Left lobe of liver (tissue), 2 donors: ENCODE measurements at regions not wholly inside any gene's neighbourhood (a gene's known extent, or its start where the extent isn't known, plus 50 kb on each side); places are given as distances from the start of the nearest gene placed in this dataset.
A peak's percentile ranks its signal among the peaks of the same experiment; 100 is the strongest.
"Not testable (repeated sequence)": the region's sequence is repeated elsewhere in the genome, so short reads cannot be mapped to it uniquely, and the experiment has no call there.

Experiments
- ATAC-seq: fragments of 200-7000 bp; cut with Tn5 transposase; one replicate; pipeline ENCODE4 v1.9.1; 2020; ENCODE audit warnings: mild to moderate bottlenecking, moderate library complexity
- DNase-seq: peaks from one replicate; pipeline ENCODE4 v3.0.0-alpha.2; 2020; ENCODE audit warnings: low spot score
- donor health status: DM: no; HTN: no; CAD: no; lungs with moderate emphysema.
- donor health status: DM: no; HTN: yes; CAD: no.

DNA sequence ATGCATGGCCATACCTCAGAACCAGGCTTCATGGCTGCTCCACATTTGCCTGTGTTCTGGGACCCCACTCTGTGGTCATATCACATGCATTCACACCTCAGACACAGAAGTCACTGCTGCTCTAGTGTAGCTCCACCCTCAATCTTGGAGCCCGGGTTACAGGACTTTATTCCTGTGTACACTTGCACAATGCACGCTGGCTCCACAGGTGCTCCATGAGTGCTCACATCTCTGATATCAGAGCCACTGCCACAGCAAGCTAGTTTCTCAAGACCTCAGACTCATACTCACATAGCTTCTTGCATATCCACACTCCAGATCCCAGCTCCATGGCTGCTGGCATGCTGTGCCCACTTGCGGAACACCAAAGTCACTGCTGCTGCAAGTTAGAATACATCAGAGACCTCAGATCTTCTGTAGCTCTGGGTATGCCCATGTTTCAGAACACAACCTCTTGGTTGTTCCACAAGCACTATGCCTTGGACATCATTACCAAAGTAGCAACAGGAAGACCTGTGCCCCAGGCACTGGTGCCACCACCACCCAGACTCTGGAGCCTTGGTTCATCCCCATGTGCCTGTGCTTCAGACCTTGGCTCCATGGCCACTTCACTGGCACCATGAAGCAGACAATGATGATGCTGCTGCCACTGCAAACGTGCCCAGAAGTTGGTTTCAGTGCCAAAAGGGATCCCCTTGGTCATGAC, 269.5 kb upstream of the PCDH20 start:
- ATAC-seq, result peak; percentile 65
- no peak for DNase-seq

GRCh38 chr13:61672756-61673155, 257.1 kb upstream of the PCDH20 start:
- ATAC-seq (no peak), DNase-seq (no peak)

DNA sequence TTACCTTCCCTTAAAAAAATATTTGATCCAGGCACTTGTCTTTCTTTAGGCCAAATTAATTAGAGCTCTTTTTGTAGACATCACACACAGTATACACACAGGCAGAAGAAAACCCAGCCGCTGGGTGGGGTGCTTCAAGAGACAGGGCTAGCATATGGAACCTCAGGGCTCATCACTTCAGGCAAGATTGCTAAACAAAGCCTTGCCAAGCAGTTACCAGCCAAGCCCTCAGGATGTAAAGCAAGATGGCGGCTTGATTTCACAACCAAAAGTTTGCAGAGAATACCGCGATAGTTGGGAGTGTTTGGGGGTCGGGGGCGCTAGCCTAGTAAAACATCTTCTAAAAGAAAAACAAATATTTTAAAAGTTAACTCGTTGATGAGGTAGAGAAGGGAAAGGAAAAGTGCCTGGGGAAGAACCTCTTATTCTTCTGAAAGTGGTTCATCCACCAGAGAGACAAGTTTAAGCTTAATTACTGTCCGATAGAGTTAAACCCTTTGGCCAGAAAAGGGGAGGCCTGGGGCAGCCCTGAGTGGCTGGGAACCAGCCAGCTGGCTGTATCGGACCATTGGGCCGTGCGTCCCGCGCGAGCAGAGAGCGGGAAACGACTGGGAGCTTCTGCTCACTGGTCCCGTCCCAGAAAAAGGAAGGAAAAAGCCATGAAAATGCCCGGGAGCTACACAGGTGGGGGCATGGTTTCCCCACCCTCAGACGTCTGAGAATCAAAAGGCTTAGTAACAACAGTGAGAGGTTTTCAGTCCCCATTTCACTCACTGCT, 254.9 kb upstream of the PCDH20 start:
- ATAC-seq, result no peak
- no peak for DNase-seq

DNA sequence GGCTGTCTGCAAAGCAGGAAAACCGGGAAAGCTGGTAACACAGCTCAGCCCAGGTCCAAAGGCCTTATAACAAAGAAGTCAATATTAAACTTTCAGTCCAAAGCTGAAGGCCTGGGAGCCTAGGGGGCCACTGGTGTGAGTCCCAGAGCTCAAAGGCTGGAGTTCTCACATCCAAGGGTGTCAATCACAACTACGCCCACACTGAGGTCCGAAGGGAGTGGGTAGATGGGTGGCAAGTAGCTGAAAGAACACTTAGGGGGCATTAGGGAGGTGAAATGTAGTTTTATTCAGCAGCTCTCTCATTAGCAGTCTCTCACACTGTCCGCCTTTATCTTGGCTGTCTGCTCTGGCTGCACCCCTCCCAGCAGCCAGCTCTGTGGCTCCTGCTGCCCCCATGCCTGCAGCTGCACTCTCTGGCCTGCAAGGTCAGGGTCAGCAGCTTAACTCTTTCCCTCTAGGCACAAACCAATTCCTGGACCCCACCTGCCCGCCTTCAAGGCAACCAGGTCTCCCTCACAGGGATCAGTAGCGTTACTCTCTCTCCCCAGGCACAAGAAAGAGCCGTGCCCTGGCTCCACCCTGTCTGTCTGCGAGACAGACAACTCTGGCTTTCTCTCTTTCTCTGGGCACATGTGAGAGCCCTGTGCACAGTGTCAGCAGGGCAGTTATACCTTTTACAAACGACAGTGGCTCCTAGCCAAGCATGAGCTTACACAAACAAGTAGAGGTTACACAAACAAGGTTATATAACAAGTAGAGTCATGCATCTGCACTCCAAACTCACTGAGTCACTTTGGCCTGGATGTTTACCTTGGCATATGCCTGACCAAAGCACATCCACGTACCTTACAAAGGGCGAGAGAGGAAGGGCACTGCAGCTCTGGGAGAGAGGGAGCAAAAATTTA, 249.4 kb upstream of the PCDH20 start:
- DNase-seq, result peak; percentile 83
- ATAC-seq, result peak; percentile 95

DNA sequence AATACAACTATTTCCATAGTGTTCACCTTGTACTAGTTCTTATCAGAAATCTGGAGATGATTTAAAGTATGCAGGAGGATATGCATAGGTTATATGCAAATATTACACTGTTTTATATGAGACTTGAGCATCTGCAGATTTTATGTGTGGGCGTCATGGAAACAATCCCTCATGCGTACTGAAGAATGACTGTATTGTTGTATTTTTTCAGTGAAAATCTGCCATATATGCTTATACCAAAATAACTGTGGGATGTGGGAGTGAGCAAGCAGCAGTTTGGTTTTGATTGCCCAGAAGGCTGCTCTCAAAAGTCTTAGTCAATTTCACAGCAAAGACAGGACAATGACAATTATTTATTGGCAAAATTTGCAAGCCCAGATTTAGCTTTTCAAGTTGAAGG, 238.8 kb upstream of the PCDH20 start:
- DNase-seq, result no peak
- ATAC-seq, result no peak

DNA sequence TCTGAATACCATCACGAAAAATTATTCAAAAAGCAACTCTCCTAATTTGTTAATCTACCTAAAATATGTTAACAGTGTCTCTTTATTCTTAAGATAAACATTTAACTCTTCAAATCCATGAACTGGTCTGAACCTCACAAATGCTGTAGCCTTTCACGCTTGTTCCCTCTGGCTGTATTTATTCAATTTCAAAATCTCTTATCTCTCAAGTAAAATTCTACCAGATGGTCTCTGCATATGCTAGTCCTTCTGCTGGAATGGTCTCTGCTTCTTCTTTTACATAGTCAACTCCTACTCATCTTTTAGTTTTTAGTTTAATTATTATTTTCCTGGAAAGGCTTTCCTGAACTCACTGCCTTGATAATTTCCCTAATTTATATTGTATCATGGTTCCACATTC, 232.9 kb upstream of the PCDH20 start:
- ATAC-seq (no peak), DNase-seq (no peak)

DNA sequence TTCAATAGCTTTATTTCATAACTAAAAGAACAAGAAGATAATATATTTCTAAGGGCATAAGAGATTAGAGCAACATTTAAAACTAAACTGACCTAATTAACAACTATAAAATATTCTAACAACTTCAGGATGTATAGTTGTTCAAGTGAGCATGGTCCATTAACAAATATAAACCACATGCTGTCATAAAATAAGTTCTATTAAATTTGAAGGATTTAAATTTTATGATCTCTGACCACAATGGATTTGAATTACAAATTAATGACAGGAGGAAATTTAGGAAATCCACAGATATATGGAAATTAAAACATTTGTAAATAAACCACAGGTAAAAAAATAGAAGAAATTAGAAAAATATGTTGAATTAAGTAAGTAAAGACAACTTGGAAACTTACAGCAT, 196.5 kb upstream of the PCDH20 start:
- ATAC-seq, result no peak
- no peak for DNase-seq

DNA sequence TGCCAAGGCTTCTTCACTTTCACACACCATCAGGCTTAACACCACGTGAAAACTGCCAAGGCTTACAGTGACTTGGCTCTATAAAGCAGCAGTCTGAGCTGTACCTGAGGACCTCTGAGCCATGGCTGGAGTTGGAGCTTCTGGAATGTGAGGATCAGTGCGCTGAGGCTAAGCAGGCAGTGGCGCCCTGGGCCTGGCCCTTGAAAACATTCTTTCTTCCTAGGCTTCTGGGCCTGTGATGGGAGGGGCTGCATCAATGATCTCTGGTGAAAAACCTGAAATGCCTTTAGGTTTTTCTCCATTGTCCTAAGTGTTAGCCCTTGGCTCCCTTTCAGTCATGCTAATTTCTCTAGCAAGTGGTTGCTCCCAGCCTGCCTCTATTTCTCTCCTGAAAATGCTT, 192.5 kb upstream of the PCDH20 start:
- ATAC-seq (no peak), DNase-seq (no peak)

GRCh38 chr13:61600360-61601033, 184.8 kb upstream of the PCDH20 start:
- ATAC-seq, result peak; percentile 87
- DNase-seq, result peak; percentile 68

DNA sequence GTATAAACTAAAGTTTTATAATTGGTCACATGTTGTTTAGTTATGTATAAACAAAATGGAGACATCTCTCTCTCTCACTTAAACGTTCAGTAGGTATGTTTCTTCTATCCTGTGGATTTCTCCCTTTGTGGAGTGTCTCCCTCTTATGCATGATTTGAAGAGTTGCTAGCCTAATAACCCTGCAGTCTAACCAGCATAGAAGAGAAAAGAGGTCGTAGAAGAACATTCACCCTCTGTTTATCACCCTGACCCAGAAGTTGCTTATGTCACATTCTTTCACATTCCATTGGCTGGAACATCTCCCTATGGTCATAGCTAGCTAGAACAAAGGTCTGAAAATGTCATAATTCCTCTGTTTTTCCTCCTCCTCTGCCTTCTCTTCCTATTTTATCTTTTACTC, 176.8 kb upstream of the PCDH20 start:
- DNase-seq (no peak), ATAC-seq (peak; percentile 88)

DNA sequence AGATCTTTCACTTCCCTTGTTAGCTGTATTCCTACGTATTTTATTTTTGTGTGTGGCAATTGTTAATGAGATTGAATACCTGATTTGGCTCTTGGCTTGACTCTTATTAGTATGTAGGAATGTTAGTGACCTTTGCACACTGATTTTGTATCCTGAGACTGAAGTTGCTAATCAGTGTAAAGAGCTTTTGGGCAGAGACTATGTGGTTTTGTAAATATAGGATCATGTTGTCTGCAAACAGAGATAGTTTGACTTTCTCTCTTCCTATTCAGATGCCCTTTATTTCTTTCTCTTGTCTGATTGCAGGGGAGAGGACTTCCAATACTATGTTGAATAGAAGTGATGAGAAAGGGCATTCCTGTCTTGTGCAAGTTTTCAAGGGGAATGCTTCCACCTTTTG, 160.3 kb upstream of the PCDH20 start:
- ATAC-seq, result peak; percentile 79
- DNase-seq, result no peak

- ATAC-seq, result peak; percentile 97
- no peak for DNase-seq
Observed at GRCh38 chr13:61563645-61564044, 148.0 kb upstream of the PCDH20 start.

DNA sequence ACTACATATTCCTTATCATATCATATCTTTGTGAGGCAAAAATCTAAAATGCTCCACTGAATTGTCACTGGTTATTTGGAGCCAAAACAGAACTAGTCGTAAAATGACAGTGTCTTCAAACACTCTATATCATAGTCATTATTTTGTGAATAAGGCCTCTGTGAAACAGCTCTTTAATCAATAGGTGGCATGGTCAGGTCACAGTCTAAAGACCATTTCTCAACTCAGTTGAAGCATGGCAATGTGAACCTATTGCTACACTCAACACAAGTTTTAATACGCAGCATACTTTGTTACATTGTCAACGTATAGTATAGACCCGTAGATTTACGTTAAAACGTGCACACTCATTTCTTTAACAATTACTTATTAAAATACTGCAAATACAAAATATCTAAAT, 131.3 kb upstream of the PCDH20 start:
- DNase-seq, result no peak
- ATAC-seq, result peak; percentile 97

GRCh38 chr13:61546413-61546812, 130.8 kb upstream of the PCDH20 start:
- DNase-seq (no peak), ATAC-seq (peak; percentile 17)

DNA sequence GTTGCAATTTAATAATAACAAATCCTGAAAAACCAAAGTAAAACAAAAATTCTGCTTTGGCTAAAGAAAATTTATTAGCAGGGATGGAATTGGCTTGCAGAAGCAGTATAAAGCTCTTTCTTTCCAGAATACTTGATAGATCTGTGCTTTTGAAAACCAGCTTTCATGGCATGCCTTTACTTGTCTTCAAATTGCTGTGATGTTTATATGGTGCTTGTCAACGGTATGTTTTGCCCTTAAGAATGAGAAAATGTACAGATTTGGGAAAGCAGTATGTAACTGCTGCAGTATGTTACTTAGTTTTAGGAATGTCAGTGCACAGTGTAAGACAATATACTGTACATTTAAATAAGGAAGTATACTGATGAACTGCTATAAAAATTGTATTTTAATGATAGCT, 120.8 kb upstream of the PCDH20 start:
- ATAC-seq, result no peak

GRCh38 chr13:61531383-61532065, 115.9 kb upstream of the PCDH20 start:
- no peak for ATAC-seq
- DNase-seq, result no peak

More for the DNA sequence above, 120.8 kb upstream of the PCDH20 start:
- DNase-seq, result no peak

GRCh38 chr13:61519214-61519613, 103.6 kb upstream of the PCDH20 start:
- not testable (repeated sequence) for ATAC-seq, DNase-seq

DNA sequence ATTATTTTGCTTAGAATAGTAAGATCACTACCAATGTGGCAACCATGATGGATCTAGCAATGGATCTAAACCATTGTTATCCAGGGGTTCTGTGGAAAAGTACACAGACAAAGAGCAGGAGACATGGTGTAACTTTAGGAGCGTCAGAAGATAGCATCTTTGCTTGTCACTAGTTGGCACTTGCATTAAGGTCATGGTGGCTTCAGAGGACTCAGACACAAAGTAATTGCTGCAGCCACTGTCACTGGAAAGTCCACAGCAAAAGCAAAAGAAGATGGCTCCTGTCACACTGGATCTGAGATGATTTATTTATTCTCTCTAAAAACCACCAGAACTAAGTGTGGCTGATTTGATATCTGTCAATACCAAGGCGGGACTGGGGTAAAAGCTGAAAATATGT, 93.3 kb upstream of the PCDH20 start:
- DNase-seq (no peak), ATAC-seq (no peak)

GRCh38 chr13:61500176-61500575, 84.5 kb upstream of the PCDH20 start:
- no peak for DNase-seq
- no peak for ATAC-seq

DNA sequence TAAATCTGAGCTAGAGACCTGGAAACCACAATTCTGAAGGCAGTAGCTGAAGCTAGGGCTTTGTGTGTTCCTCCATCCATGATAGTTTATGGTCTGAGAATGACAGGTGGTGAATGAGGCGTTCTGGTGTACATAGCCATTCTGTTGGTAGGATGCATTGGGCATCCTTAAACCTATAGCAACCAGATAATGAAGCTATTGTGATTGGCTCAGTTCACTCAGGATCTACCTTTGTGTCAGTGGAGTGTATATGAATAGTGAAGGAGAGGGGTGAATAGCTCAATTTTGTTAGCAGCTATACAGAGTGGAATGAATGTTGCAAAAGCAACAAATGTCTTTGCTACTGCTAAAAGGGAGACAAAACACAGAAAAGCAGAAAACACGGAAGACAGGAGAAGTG, 80.0 kb upstream of the PCDH20 start:
- ATAC-seq, result no peak
- DNase-seq, result no peak
